Breast epithelium (tissue), 3 donors: ENCODE measurements at regions not wholly inside any gene's neighbourhood (a gene's known extent, or its start where the extent isn't known, plus 50 kb on each side); places are given as distances from the start of the nearest gene placed in this dataset.

Experiments used
- CTCF ChIP-seq, 3 donors: fragments of 450-650 bp; IDR thresholded peaks; one replicate each; pipeline ENCODE4 v1.5.1; 2016 to 2017; ENCODE audit warnings: antibody characterized with exemption in 3 of 3, mild to moderate bottlenecking in 3 of 3, moderate library complexity in 3 of 3
- POLR2A ChIP-seq: fragments of 450-650 bp; IDR thresholded peaks from one replicate; pipeline ENCODE4 v1.6.1; 2016; ENCODE audit warnings: antibody characterized with exemption, mild to moderate bottlenecking, moderate library complexity
- POLR2AphosphoS5 ChIP-seq, 3 donors: sonication (generic); formaldehyde crosslinking; IDR thresholded peaks; one replicate each; pipeline ENCODE4 v1.6.1; 2017; ENCODE audit warnings: antibody characterized with exemption in 3 of 3

GRCh38 chr5:69035665-69036064, 58.1 kb upstream of the SLC30A5 start:
- TF ChIP-seq CTCF (IDR thresholded peaks at IDR 0.05) (no peak), POLR2AphosphoS5 (IDR thresholded peaks at IDR 0.05) (no peak), POLR2A (no peak)
